ENCODE measurements at regions not wholly inside any gene's neighbourhood (a gene's known extent, or its start where the extent isn't known, plus 50 kb on each side); places are given as distances from the start of the nearest gene placed in this dataset.

GRCh38 chr14:101505236-101505970 is 55.9 kb upstream of the DIO3 start:
- Histone ChIP-seq H3K4me1 (no peaks in the 10 kb centered on the region), H3K27me3 (peaks cover 0 to 24% (median 0%) of the 10 kb centered on the region in 3 donors), H3K4me3 (no peak overlapping the region), H3K36me3 (no peaks in the 10 kb centered on the region), H3K9me3 (peaks cover 0 to 10% (median 4%) of the 10 kb centered on the region in 4 donors), H3K27ac (no peak overlapping the region)
- no peak for TF ChIP-seq EP300 (IDR thresholded peaks at IDR 0.05)
- no peak for TF ChIP-seq POLR2A (IDR thresholded peaks at IDR 0.05)
- no peak for TF ChIP-seq CTCF (IDR thresholded peaks at IDR 0.05)
- no peak for TF ChIP-seq POLR2AphosphoS5 (IDR thresholded peaks at IDR 0.05)
- DNase-seq = peak in 1 of 2 donors; percentile 24
- intact Hi-C loops (cut with DNase I; ENCODE audit: low total_unique reads) = no loop called here
- 80 to 87% (median 82%) methylated on average over 9 to 20 of the region's 20 CpGs for WGBS, 5 donors

DNA sequence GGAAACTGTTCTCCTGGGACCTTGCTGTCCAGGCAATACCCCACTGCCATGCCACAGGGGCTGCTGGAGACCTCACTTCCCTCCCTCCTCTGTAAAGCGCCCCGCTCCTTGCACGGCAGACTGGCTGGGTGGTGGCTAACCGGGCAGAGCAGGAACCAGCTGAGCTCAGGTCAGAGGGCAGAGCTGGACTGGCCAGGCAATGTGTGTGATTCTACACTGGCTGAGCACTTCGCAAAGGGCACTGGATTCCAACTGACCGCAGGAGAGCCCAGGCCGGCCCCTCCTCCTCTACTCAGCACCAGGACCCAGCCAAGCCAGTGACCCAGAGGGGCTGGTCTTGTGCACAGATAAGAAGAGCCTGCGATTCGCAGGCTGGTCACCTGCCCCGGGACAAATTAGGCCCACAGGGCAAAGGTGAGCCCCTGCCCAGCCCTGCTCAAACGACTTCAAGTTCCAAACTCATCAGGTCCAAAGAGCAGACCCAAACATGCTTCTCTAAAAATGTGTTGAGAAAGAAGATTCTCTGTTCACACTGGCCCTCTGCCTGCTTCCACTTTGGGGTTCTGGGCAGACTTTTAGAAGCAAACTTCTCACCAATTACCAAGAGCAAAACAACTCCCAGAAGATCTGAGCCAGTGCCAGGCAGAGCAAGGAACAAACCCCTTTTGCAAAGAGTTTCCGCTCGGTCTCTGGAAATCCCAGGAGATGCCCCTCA is 54.9 kb upstream of the DIO3 start:
- no peaks in the 10 kb centered on the region for H3K36me3 ChIP-seq
- H3K27ac ChIP-seq = no peak overlapping the region
- no peaks in the 10 kb centered on the region for H3K4me1 ChIP-seq
- peaks cover 0 to 15% (median 0%) of the 10 kb centered on the region in 3 donors for H3K27me3 ChIP-seq
- H3K9me3 ChIP-seq = peaks cover 0 to 10% (median 4%) of the 10 kb centered on the region in 4 donors
- peak in 1 of 2 donors; percentile 18 for DNase-seq
- intact Hi-C loops (cut with DNase I; ENCODE audit: low total_unique reads) = no loop called here
- TF ChIP-seq EP300 (IDR thresholded peaks at IDR 0.05) = no peak
- no peak for TF ChIP-seq CTCF (IDR thresholded peaks at IDR 0.05)
- no peak for TF ChIP-seq POLR2AphosphoS5 (IDR thresholded peaks at IDR 0.05)
- TF ChIP-seq POLR2A (IDR thresholded peaks at IDR 0.05) = no peak
- WGBS, 5 donors = 64 to 77% (median 69%) methylated on average over 9 to 13 of the region's 13 CpGs
- H3K4me3 ChIP-seq = no peak overlapping the region

DNA sequence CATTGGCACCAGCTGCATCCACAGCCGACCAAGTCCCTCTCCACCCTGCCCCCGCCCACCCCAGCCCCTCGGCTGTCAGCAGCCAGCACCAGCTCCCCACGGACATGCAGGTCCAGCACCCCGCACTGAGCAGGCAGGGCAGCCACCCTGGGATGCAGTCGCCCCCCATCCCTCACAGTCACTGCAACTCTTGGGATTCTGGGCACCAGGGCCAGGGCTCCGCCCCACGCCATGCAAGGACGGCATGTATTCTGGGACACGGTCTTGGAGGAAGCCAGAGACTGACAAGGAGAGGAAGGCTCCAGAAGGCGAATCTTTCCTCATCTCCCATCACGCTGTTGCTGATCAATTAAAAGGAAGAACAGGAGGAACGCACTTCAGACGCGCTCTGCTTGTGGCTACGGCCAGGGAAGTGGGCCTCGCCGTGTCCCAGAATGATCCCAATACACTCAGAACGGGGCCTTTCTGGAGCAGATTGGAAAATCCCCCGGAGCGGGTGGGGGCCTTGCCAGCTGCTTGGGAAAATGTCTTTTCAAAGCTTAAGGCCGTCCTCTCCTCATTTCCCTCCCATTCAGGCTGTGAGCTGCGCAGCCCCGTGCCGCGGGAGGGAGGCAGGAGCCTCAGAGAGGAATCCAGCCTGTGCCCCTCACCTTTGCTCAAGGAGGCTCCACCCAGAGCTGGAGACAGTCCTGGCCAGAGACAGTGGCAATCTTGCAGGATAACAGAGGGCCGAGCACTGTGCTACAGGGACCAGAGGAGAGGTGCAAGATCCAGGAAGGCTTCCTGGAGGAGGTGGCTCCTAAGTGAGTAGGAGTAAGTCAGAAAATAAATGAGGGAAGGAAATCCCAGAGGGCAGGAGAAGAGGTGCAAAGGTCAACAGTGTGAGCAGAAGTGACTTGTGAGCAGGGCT is 54.1 kb upstream of the DIO3 start:
- peaks cover 0 to 10% (median 4%) of the 10 kb centered on the region in 4 donors for H3K9me3 ChIP-seq
- TF ChIP-seq CTCF (IDR thresholded peaks at IDR 0.05) = no peak
- no peak for TF ChIP-seq EP300 (IDR thresholded peaks at IDR 0.05)
- no peak for TF ChIP-seq POLR2AphosphoS5 (IDR thresholded peaks at IDR 0.05)
- TF ChIP-seq POLR2A (IDR thresholded peaks at IDR 0.05) = no peak
- no peak overlapping the region for H3K27ac ChIP-seq
- H3K27me3 ChIP-seq = peaks cover 0 to 9% (median 0%) of the 10 kb centered on the region in 3 donors
- intact Hi-C loops (cut with DNase I; ENCODE audit: low total_unique reads) = no loop called here
- H3K36me3 ChIP-seq = no peaks in the 10 kb centered on the region
- H3K4me1 ChIP-seq = no peaks in the 10 kb centered on the region
- peak in 1 of 2 donors; percentile 23 for DNase-seq
- 66 to 78% (median 74%) methylated on average over 21 to 27 of the region's 27 CpGs for WGBS, 5 donors
- no peak overlapping the region for H3K4me3 ChIP-seq

DNA sequence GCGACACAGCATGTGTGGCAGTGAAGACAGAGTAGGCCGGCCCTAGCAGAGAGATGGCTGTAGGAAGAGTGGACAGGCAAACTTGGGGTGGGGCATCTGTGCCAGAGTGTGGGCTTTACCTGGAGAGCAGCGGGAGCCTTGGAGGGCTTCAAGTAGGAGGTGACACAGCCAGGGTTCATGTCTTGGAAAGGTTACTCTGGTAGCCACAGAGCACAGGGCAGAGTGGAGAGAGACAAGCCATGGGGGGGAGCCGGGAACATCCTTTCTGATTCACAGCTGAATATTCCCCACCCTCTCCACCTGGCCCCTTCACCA is 53.5 kb upstream of the DIO3 start:
- H3K27me3 ChIP-seq = peaks cover 0 to 3% (median 0%) of the 10 kb centered on the region in 3 donors
- WGBS, 5 donors = 82 to 93% (median 83%) methylated on average over 4 of the region's 4 CpGs
- TF ChIP-seq POLR2AphosphoS5 (IDR thresholded peaks at IDR 0.05) (no peak), EP300 (IDR thresholded peaks at IDR 0.05) (no peak), POLR2A (IDR thresholded peaks at IDR 0.05) (no peak), CTCF (IDR thresholded peaks at IDR 0.05) (no peak)

More for the DNA sequence above, 53.5 kb upstream of the DIO3 start:
- Histone ChIP-seq H3K9me3 (peaks cover 0 to 10% (median 4%) of the 10 kb centered on the region in 4 donors), H3K27ac (no peak overlapping the region), H3K36me3 (no peaks in the 10 kb centered on the region), H3K4me3 (no peak overlapping the region), H3K4me1 (no peaks in the 10 kb centered on the region)
- DNase-seq = no peak
- intact Hi-C loops (cut with DNase I; ENCODE audit: low total_unique reads) = no loop called here
